ENCODE measurements at regions not wholly inside any gene's neighbourhood (a gene's known extent, or its start where the extent isn't known, plus 50 kb on each side); places are given as distances from the start of the nearest gene placed in this dataset.
"Not testable (repeated sequence)": the region's sequence is repeated elsewhere in the genome, so short reads cannot be mapped to it uniquely, and the experiment has no call there.

DNA sequence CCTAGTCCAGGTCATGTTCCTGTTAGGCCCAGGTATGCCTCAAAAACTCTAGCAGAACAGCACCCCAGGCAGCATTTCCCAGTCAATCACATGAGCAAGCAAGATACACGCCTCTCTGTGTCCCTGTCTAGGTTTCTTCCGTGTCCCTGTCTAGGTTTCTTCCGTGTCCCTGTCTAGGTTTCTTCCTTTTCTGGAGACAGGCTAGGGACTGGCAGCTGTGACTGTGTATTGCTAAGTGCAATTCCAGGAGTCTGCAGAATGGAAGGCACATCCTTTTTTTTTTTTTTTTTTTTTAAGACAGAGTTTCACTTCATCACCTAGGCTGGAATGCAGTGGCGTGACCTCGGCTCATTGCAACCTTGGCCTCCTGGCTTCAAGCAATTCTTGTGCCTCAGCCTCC is 77.6 kb downstream of the SETD4 start:
- DNase-seq (ENCODE audit: low read depth in 2 of 2), result no peak

DNA sequence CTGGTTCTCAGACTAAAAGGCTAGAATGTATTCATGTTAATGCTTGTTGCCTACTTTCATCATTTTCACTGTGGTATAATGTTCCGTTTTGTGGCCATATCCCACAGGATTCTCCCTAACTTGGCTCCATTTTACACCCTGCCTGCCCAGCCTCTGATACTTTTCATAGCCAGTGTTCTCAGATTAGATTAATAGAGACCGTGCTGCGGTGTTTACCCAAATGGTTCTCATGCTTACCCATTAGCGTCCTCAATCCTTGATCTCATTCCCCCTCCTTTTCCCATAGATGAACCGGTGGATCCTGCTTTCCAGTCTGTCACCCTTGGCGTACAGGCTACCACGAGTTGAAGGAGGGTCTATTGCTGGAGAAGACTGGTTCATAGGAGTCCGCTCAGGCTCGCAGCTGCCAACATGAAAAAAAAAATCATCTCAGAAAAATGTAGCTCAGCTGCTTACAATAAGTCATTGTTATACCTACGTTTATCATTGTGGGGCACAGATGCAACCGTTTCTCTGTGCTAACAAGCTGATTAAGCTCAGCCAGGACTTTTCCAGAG is 78.7 kb downstream of the SETD4 start:
- no peak for DNase-seq (ENCODE audit: low read depth in 2 of 2)

DNA sequence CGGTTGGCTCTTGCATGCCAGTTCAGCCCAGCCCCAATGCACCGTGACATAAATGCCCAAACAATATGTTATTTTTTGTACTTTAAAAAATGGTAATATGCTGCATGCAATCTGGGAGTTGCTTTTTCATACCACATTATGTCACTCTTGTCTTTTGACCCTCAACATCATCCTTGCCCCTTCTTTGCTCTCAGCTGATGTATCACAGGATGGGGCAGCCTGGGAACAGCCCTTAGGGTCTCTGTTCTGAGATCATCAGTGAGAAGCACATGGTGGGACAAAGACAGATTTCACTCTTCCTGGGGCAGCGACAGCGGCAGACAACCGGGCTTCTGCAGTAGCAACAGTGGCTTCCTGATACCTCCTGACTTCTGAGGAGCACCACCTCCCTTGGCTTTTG is 79.5 kb downstream of the SETD4 start:
- no peak for DNase-seq (ENCODE audit: low read depth in 2 of 2)

DNA sequence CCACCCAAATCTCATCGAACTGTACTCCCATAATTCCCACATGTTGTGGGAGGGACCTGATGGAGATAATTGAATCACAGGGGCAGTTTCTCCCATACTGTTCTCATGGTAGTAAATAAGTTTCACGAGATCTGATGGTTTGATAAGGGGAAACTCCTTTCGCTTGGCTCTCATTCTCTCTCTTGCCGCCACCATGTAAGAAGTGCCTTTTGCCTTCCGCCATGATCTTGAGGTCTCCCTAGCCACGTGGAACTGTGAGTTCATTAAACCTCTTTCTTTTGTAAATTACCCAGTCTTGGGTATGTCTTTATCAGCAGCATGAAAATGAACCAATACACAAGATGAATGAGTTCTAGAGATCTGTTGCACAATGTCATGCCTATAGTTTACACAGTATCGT is 82.5 kb downstream of the SETD4 start:
- not testable (repeated sequence) for DNase-seq (ENCODE audit: low read depth in 2 of 2)

DNA sequence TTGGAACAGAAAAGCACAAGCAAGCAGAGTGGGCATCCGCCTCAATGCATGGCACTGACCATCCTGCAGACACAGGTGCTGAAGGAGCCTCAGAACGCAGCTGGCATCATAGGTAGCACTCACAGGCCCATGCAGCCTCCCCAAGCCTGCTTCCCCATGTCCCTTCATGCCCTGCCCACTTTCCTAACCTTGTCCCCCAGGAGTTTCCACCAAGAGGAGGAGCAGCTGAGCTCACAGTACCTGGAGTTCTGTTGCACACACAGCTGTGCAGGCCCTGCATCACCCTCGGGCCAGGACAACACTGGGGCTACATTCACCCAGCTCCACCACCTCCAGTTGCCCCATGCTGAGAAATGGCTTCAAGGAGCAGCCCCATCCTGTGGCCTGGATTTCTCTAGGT is 83.4 kb downstream of the SETD4 start:
- no peak for DNase-seq (ENCODE audit: low read depth in 2 of 2)

DNA sequence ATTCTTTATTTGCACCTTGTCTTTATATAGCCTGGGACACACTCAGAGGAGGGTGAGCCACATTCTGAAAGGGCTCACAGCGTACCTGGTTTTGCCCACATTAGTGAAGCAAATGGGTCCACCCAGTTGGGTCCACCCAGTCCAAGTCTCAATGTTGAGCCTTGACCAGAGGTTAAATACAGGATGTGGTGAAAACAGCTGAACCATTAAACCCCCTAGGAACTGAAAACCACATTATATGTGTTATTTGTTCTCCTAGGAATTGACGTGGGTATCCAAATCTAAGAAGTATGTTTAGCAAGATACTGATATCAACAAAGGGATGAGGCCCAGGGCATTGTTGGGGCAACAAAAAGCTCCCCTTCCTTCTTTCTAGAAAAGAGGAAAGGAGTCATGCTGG is 83.8 kb downstream of the SETD4 start:
- no peak for DNase-seq (ENCODE audit: low read depth in 2 of 2)

DNA sequence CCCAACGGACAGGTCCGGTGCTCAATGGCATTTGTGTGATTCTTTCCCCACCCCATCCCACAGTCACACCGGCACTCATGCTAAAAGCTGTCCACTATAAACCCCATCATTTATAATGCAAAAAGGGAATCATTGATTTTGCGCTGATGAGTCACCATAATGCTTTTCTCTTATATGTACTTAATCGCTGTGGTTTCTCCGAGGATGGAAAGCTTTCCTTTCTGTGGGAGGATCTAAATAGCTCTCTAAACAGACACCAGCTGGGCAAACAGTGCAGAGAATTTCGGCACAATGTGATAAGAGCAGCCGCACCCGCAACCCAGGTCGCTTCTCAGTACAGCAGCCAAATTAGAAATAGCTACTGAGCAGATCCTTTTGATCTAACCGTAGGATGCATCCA is 85.6 kb downstream of the SETD4 start:
- DNase-seq (ENCODE audit: low read depth in 2 of 2), result no peak

DNA sequence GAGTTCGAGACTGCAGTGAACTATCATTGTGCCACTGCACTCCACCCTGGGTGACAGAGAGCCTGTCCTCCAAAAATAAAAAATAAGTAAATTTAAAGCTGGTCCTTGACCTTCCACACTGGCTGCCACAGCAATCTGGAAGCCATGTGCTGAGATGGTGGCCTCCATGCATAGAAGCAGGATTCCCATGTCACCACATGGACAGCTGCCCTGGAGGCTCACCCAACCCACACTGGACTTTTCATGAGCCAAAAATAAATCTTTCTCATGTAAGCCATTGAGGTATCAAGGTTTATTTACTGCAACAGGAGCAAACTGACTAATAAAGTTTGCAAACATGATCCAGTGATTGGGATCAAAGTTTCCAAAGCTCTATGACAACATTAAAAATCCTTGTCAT is 88.5 kb downstream of the SETD4 start:
- DNase-seq (ENCODE audit: low read depth in 2 of 2), result no peak

DNA sequence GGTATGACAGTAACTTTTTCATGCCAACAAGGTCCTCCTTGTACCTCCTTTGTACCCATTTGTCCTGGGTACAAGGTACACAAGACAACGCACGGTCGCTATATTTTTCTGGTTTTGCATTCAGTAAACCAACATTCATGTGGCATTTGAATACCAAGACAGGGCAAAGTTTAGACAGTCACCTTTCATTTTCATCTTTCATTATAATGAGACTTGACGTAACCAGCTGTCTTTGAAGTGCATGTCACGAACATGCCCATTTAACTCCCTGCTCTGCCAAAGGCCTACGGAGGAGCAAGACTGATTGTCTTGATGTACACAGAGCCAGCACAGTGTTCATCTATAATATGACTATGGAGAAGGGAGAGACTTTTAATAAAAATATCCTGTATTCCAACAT is 91.0 kb downstream of the SETD4 start:
- DNase-seq (ENCODE audit: low read depth in 2 of 2), result no peak

DNA sequence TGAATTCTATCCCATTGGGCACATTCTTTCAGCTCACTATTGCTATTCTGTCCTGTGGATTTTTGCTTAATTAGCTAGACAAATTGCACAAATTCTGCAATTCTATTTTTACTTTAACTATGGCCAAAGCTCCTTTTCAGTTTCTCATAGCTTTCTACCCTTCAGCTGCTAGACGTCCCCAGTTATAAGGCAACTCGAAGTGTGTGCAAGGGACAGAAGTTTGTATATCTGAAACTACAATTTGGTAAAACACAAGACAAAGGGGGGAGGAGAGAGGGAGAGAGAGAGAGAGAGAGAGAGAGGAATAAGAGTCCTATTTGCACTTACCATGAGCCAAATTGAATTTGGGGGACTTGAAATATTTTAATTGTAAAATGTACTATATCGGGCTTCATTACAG is 91.8 kb downstream of the SETD4 start:
- DNase-seq (ENCODE audit: low read depth in 2 of 2), result no peak

DNA sequence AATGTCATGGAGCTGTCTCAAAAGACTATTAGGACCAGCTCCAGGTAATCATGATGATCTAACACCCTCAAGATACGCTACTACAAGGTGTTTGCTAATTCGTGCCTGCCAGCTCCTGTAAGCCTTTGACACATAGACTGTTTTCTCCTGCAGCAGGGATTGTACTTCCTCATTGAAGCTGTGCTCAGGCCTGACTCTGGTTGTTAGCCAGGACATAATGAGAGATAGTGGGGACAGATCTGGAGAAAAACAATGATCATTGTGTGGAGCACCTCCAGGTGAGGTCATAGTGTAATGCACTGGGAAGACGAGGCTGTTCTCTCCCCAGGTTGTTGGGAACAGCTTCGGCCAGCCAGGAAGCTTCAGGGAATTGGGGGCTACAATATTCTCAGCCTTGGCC is 94.6 kb downstream of the SETD4 start:
- no peak for DNase-seq (ENCODE audit: low read depth in 2 of 2)

DNA sequence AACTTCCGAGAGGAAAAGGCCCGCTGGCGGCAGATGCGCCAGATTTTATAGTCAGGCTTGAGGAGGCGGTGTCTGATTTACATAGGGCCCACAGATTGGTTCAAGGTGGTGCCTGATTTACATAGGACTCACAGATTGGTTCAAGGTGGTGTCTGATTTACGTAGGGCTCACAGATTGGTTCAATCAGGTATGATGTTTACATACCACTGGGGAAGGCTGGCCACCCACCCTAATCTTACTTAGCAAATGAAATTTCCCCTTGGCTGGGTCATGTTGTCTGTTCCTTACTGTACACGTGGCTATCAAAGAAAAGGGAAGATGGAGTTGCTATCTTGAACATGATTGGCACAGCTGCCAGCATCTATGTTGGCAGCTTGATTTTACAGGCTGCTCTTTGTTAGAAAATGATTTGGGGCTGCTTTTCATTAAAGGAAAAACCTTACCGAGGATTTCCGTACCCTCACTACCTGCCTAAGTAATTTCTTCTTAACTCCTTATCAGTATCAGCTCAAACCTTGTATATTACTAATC is 96.3 kb downstream of the SETD4 start:
- no peak for DNase-seq (ENCODE audit: low read depth in 2 of 2)

DNA sequence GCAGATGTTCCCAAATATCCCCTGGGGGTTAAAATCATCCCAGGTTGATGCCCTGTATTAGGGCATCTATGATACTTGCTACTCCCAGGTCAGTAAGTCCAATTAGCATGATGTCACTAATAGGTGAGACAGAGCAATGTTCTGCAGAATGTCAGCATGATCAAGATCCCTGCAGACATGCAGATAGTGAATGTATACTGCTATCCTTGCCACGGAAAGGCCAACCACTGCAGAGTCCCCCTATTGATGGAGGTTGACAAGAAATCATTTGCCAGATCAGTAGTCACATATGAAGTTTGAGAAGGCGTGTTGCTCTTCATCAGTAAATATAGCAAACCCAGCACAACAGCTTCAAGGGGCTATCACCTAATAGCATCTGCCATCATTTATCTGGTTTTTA is 97.4 kb downstream of the SETD4 start:
- DNase-seq (ENCODE audit: low read depth in 2 of 2), result no peak

DNA sequence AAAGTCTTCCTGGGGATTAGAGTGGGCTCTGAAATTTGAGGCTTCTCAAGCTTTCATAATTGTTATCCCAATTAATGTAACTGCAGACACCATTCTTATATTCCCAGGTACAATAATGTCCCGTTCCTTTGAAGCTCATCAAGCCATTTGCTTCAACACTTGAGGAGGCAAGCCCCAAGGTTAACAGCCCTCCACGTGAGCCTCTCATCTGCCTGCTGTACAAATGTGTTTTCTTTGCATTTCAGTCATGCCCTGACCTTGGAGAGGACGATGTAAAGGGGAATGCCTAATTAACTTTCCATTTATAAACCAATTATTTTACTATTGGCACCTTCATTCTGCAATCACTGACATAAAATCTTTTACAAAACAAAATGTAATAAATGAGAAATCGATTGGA is 106.3 kb downstream of the SETD4 start:
- no peak for DNase-seq (ENCODE audit: low read depth in 2 of 2)

DNA sequence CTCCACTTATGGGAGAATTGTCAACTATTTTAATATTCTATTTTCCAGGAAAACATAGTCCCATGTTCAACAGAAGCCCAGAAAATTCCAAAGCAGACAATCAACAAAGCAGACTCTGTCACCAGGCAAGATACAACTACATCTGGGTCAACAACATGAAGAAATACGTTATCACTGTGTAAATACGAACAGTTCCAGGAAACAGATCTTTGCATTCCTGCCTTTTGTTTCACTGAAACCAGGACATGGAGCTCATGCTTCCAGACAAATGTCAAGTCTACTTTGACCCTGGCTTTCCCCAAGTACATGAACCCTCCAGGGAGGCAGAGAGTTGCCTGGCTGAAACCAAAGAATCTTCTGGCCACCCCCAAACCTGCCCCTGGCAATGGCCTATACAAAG is 106.7 kb downstream of the SETD4 start:
- peak; percentile 39 to 73 for DNase-seq (ENCODE audit: low read depth in 2 of 2)

DNA sequence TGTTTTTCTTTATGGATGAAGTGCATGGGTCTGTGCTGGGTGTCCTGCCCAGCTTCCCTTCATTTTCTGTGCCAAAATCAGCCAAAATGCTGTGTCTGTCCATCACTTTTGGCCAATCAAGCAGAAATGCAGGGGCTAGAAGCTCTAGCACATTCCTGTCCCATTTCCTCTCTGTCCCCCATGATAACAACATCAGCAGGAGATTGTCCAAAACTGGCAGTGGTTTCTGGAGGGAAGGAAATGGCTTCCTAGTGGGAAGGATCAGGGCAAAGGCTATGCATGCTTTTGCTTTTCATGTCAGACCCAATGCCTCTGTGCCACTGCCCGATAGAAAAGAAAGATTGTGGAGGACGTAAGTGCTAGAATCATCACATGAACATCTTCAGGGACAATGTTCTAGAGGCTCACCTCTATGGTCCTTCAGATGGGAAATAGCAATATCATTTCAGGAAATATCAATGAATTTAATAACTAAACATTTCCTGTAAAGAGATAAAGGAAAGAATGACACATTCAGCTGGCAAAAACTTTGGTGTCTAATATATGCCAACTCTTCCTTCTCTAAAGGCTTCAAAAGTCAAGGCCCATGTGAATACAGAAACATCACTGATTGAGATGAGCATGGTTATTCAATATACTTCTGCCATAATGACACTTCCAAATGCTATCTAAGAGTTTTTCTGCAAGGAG is 107.5 kb downstream of the SETD4 start:
- peak; percentile 9 to 80 for DNase-seq (ENCODE audit: low read depth in 2 of 2)

DNA sequence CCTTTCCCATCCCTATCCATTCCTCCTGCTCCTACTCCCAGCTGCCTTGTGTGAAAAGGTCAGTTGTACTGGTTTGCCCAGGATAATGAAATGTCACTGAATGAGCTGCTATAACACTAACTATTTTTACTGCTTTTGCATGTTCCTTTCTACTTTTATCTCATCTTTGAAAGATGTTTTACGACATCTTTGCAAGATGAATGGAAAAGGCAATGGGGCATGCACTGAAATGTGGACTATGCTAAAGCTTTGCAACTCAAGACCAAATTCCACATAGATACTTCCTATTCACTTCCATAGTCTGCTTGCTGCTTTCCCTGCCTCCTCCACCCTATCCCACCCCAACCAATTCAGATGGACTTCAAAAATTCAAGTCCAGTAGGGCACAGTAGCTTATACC is 111.3 kb downstream of the SETD4 start:
- no peak for DNase-seq (ENCODE audit: low read depth in 2 of 2)

DNA sequence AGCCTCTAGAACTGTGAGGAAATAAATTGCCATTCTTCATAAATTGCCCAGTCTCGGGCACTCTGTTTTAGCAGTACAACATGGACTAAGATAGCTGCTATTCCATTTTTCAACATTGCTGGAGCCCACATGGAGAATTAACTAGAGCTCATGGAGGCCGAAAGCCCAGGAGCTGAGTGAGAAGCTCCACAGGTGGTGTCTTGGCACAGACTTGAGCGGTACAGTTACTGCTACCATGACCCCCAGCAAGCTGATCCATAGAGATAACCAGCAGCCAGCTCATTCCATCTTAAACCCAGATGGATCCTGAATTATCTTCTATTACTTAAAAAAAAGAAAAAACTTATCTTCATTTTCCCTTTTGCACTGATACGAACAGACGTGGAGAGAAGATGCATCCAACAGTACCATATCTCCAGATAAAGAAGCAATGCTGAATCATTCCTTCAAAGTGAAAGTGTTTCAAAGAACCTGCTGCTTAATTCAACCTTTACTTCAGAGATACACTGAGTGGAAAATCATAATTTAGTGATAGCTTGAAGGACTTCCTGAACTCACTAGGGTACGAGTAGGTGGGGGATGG is 115.1 kb downstream of the SETD4 start:
- no peak for DNase-seq (ENCODE audit: low read depth in 2 of 2)

DNA sequence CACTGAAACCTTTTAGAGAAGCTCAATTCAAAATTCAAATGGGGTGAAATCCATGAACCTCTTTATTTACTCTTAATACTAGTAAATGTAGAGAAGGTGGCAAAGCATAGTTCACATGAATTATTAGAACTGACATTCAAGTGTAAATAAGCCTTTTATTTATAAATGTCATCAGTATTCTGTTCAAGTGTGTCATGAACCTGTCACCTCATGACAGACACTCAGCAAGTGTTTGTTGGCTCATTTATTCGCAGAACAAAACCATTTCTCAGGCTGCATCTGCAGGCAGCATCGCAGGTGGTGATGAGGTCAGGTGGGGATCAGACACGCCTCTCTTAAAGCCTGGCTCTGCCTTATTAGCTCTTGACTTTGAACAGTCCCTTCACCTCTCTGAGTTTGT is 116.6 kb downstream of the SETD4 start:
- DNase-seq (ENCODE audit: low read depth in 2 of 2), result no peak

DNA sequence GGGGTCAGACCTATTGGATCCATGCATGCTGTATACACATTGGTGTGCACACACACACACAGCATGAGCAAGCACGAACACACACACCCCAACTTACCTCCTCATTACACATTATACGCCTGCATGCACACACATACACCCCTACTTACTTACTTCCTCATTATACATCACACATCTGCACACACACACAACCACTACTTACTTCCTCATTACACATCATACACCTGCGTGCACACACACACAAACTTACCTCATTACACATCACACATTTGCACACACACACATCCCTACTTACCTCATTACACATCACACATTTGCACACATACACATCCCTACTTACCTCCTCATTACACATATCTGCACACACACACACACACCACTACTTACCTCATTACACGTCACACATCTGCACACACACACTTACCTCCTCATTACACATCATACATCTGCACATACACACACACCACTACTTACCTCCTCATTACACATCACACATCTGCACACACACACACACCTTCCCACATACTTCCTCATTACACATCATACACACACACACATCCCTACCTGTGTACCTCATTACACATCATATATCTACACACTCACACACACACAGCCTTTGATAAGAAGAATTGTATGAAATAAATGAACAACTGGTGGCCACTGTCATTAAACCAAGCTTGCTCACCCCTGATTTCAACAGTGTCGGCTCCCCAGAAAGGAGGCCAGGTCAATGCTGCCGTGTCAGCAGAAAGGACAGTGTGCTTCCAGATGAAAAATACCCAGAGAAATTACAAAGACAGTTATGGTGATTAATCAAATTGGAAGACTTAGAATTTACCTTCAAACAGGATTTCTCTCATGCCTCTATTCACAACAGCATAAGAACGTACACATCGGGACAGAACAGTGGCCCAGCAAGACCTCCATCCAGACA is 117.8 kb downstream of the SETD4 start:
- no peak for DNase-seq (ENCODE audit: low read depth in 2 of 2)

DNA sequence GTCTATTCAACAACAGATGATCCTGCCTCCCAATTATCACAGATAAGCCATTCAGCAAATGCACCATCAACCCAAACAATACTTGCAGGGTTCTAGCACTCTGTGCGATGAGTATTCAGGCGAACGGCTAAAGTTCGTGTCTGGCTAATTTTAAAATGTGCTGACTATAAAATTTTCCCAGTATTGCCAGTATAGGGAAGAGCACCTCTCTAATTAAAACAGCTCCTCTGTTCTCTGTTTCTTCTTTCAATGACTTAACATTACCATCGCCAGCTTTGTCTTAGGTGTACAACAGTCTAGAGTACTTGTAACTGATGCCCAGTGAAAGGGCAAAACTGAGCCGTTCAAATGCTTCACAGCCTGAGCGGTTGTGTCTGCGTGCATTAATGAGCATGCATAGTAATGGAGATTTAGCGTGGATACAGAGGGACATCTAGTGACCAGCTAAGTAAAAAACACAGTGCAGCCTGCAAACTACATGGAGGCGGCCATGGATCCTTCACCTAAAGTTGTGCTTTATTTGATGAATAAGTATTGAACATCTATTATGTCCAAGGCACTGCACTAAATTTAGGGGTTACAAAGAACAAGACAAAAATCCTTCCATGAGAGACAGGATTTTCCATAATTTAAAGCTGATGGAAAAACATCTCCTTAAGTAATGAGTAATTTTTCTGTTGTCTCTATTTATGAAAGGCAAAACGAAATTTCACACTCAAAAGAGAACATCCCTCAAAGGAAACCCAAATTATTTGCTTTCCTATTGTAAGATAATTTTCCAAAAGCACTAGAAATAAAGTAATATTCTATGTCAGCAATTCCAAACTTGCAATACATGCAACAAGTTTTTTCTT is 120.0 kb downstream of the SETD4 start:
- DNase-seq (ENCODE audit: low read depth in 2 of 2), result peak; percentile 75 to 78
